Epithelial cell of proximal tubule (primary cell): ENCODE measurements at regions not wholly inside any gene's neighbourhood (a gene's known extent, or its start where the extent isn't known, plus 50 kb on each side); places are given as distances from the start of the nearest gene placed in this dataset.

Source experiments
- DNase-seq: peaks from one replicate; pipeline ENCODE4 v3.0.0-alpha.2; 2011; ENCODE audit warnings: low read depth
- H3K4me3 ChIP-seq: 2 replicates; pipeline ENCODE4 v1.5.1; 2011; ENCODE audit warnings: low read depth, mild to moderate bottlenecking, low read length
- TF ChIP-seq, protein P1 (sequence below): conservative IDR thresholded peaks from 2 replicates; pipeline ENCODE4 v1.5.1; 2012; ENCODE audit warnings: low read depth, mild to moderate bottlenecking, low read length

DNA sequence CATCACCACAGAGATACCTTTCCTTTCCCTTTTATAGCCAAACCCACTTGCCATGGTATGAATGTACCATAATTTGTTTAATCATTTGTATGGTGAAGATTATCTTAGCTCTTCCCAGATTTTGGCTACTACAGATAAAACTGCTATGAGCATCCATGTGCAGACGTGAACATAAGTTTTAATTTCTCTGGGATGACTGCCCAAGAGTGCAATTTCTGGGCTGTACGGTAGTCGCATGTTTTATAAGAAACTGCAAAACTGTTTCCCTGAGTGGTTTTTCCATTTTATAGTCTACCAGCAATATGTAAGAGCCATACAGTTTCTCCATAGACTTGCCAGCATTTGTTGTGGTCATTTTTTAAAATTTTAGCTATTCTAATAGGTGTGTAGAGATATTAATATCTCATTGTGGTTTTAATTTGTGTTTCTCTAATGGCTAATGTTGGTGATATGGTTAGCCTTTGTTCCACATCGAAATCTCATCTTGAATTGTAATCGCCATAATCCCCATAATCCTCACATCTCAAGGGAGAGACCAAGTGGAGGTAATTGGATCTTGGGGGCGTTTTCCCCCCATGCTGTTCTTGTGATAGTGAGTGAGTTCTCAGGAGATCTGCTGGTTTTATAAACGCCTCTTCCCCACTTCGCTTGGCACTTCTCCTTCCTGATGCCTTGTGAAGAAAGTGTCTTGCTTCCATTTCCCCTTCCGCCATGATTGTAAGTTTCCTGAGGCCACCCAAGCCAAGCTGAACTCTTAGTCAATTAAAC, 628.5 kb upstream of the KLHL29 start:
- H3K4me3 ChIP-seq = no peak overlapping the region
- TF ChIP-seq, protein P1, sequence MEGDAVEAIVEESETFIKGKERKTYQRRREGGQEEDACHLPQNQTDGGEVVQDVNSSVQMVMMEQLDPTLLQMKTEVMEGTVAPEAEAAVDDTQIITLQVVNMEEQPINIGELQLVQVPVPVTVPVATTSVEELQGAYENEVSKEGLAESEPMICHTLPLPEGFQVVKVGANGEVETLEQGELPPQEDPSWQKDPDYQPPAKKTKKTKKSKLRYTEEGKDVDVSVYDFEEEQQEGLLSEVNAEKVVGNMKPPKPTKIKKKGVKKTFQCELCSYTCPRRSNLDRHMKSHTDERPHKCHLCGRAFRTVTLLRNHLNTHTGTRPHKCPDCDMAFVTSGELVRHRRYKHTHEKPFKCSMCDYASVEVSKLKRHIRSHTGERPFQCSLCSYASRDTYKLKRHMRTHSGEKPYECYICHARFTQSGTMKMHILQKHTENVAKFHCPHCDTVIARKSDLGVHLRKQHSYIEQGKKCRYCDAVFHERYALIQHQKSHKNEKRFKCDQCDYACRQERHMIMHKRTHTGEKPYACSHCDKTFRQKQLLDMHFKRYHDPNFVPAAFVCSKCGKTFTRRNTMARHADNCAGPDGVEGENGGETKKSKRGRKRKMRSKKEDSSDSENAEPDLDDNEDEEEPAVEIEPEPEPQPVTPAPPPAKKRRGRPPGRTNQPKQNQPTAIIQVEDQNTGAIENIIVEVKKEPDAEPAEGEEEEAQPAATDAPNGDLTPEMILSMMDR = no peak
- no peak for DNase-seq

DNA sequence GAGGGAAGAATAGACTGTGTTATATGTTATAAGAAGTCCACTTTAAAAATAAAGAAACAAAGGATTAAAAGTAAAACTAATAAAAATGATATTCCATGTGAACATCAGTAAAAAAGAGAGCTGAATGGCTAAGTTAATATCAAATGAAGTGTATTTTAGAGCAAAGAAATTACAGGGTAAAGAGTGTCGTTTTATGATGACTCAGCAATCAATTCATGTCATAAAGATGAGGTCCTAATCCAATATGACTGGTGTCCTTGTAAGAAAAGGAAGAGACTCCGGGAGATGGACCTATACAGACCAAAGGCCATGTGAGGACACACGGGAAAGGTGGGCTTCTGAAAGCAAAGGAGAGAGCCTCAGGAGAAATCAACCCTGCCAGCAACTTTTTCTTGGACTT, 615.5 kb upstream of the KLHL29 start:
- DNase-seq = no peak
- TF ChIP-seq, protein P1 = no peak
- H3K4me3 ChIP-seq = no peak overlapping the region

DNA sequence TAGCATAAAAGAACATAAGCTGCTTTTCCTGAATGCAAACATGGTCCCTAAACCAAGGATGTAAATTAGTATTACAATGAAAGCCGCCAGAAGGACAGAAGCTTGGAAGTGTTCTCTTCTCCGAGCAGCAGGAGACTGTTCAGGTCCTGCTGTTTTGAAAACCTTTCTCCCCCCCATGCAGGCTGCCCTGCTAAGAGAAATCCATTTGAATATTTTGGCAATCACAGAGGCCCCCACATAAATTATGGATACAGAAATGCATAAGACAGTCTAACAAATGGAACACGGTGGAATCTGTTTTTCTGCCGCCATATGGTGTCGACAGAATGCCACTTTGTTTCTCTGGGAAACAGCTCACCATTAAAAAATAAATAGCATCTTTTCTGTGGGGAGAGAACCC, 600.4 kb upstream of the KLHL29 start:
- DNase-seq = no peak
- H3K4me3 ChIP-seq = no peak overlapping the region
- TF ChIP-seq, protein P1 = no peak

DNA sequence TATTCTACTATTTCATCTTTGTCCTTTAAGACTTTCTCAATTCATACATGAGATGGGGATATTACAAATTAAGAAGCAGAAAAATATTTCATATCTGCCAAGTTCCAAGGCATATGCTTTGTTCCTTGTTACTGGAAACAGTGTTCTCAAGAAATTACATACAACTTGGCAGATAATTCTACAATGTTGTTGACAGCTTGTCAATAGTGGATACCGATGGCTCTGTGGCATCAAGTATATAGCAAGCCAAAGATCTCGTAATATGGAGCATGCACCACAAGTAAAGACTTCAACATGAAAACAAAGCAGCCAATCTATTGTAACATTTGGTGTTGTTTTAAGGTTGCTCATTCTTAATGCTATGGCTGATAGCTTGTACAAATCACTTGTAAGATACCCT, 598.2 kb upstream of the KLHL29 start:
- DNase-seq = no peak
- TF ChIP-seq, protein P1 = no peak
- no peak overlapping the region for H3K4me3 ChIP-seq

DNA sequence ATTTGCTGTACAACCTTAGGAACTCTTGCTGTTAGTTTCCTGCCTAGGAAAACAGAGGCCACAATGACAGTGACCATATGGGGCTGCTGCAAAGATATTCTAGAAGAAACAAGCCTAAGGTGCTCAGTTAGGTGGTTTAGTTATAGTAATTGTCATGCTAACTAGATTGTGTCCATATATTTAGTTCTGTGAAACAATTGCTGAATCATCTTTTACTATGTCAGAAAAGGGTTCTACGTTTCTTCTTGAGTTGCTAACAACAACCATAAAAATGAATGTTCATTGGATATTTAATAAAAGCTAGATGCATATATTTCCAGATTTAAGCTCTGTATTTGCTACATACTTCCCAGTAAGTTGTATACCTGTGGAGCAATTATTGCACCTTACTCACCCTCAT, 597.2 kb upstream of the KLHL29 start:
- no peak overlapping the region for H3K4me3 ChIP-seq
- TF ChIP-seq, protein P1 = no peak
- DNase-seq = no peak

DNA sequence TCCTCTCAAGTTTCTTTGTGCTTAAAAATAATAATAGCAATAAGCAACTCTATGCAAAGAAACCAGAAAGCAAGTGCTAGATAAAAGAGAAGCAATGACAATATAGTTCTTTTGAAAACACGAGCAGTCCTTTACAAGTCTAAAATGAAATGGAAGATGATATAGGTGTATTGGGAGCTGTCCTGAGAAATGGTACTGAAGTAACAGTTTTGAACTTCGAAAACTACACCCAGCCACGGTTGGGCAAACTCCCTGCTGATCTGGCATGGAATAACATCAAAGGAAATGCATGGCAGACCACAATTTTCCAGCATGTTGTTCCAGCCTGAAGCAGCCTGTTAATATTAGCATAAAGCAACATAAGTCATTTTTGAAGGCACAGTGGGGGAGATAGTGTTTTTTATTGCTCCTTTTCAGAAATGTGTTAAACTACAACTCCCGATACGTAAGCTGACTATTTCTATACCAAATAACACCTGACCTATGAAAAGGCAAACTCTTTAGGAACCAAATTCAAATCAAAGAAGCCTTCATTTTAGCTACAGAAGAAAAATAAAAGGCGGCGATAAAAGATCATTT, 596.1 kb upstream of the KLHL29 start:
- H3K4me3 ChIP-seq = no peak overlapping the region
- TF ChIP-seq, protein P1 = no peak
- no peak for DNase-seq

DNA sequence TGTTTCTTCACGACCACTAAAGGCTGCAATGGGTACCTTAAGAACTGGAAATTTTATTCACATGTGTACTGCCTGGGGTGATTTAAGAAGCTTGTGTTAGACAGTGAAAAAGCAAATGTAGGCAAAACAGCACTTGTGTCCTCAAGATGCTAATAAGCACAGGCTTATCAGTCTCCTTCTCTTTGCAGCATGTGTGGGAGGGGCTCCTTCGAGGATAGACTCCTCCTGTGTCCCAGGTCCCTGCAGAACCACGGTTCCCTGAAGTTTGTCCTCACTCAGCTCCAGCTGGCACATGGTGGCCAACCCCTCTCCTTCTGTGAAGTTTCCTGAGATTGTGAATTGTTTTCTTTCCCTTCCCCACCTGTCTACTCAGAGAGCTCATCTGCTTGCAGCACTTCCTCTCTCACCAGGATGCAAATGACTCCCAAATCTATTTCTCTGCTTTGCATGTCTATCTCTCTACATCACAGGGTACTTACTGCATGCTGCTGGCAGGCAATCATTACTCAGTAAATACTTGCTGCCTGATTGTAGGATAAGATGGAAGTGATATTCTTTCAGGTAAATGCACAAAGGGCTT, 589.6 kb upstream of the KLHL29 start:
- TF ChIP-seq, protein P1 = no peak
- H3K4me3 ChIP-seq = no peak overlapping the region
- no peak for DNase-seq
